GM21529 (cell line): ENCODE measurements at regions not wholly inside any gene's neighbourhood (a gene's known extent, or its start where the extent isn't known, plus 50 kb on each side); places are given as distances from the start of the nearest gene placed in this dataset.

Experiments used
- ATAC-seq: cut with Tn5 transposase; IDR thresholded peaks from one replicate; pipeline ENCODE4 v1.9.1; 2021; ENCODE audit not compliant: unreplicated experiment

- no peak for ATAC-seq
Measured at GRCh38 chr18:27699137-27699536, 477.8 kb downstream of the CDH2 start.

GRCh38 chr18:27696148-27696547, 480.8 kb downstream of the CDH2 start:
- ATAC-seq, result no peak

GRCh38 chr18:27695503-27695902, 481.4 kb downstream of the CDH2 start:
- ATAC-seq, result no peak

- ATAC-seq, result no peak
Measured at GRCh38 chr18:27695052-27695451, 481.9 kb downstream of the CDH2 start.

- ATAC-seq, result no peak
Measured at GRCh38 chr18:27688581-27688980, 488.3 kb downstream of the CDH2 start.

GRCh38 chr18:27687351-27687979, 489.5 kb downstream of the CDH2 start:
- no peak for ATAC-seq

- no peak for ATAC-seq
Measured at GRCh38 chr18:27685807-27686412, 491.0 kb downstream of the CDH2 start.

- ATAC-seq, result no peak
Measured at GRCh38 chr18:27685091-27685490, 491.8 kb downstream of the CDH2 start.

- no peak for ATAC-seq
Measured at GRCh38 chr18:27674411-27674810, 489.3 kb upstream of the CHST9 start.

GRCh38 chr18:27673861-27674260, 488.8 kb upstream of the CHST9 start:
- ATAC-seq, result no peak

- ATAC-seq, result no peak
Measured at GRCh38 chr18:27668158-27668557, 483.1 kb upstream of the CHST9 start.

- no peak for ATAC-seq
Measured at GRCh38 chr18:27667064-27667463, 482.0 kb upstream of the CHST9 start.

GRCh38 chr18:27666016-27666415, 480.9 kb upstream of the CHST9 start:
- no peak for ATAC-seq

GRCh38 chr18:27665264-27665799, 480.2 kb upstream of the CHST9 start:
- no peak for ATAC-seq

- no peak for ATAC-seq
Measured at GRCh38 chr18:27662949-27663348, 477.8 kb upstream of the CHST9 start.

- no peak for ATAC-seq
Measured at GRCh38 chr18:27662537-27662936, 477.4 kb upstream of the CHST9 start.

- no peak for ATAC-seq
Measured at GRCh38 chr18:27661320-27662018, 476.4 kb upstream of the CHST9 start.

GRCh38 chr18:27656905-27657304, 471.8 kb upstream of the CHST9 start:
- ATAC-seq, result no peak

- ATAC-seq, result no peak
Measured at GRCh38 chr18:27656167-27656778, 471.2 kb upstream of the CHST9 start.

GRCh38 chr18:27653247-27653646, 468.1 kb upstream of the CHST9 start:
- ATAC-seq, result no peak

- ATAC-seq, result no peak
Measured at GRCh38 chr18:27652480-27653121, 467.5 kb upstream of the CHST9 start.
